OCI-LY1 (cell line): ENCODE measurements at regions not wholly inside any gene's neighbourhood (a gene's known extent, or its start where the extent isn't known, plus 50 kb on each side); places are given as distances from the start of the nearest gene placed in this dataset.

ENCODE experiments used
- EZH2 ChIP-seq: fragments of 200-600 bp; sonication (generic), shearing (Covaris generic); IDR thresholded peaks from 2 replicates; pipeline ENCODE4 v1.8.0; 2017; ENCODE audit warnings: borderline replicate concordance, mixed run types, mild to moderate bottlenecking, antibody characterized with exemption, low read length, moderate library complexity, mixed read lengths
- TF ChIP-seq, protein P1 (sequence below): fragments of 200-600 bp; sonication (generic), shearing (Covaris generic); IDR thresholded peaks from 2 replicates; pipeline ENCODE4 v1.5.1; 2017; ENCODE audit warnings: mild to moderate bottlenecking, antibody characterized with exemption, low read length, moderate library complexity, mixed read lengths

DNA sequence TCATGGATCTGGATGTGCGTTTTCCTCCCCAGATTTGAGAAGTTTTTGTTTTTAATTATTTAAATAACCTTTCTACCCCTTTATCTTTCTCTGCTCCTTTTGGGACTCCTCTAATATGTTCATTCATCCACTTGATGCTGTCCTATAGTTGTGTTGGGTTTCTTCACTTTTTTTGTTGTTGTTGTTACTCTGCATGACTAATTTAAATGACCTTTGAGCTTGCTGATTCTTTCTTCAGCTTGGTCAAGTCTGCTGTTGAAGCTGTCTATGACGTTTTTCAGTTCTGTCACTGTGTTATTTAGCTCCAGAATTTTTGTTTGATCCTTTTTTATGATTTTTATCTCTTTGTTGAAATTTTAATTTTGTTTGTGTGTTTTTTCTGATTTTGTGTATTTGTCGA lies 463.6 kb upstream of the ALCAM start:
- TF ChIP-seq, protein P1, sequence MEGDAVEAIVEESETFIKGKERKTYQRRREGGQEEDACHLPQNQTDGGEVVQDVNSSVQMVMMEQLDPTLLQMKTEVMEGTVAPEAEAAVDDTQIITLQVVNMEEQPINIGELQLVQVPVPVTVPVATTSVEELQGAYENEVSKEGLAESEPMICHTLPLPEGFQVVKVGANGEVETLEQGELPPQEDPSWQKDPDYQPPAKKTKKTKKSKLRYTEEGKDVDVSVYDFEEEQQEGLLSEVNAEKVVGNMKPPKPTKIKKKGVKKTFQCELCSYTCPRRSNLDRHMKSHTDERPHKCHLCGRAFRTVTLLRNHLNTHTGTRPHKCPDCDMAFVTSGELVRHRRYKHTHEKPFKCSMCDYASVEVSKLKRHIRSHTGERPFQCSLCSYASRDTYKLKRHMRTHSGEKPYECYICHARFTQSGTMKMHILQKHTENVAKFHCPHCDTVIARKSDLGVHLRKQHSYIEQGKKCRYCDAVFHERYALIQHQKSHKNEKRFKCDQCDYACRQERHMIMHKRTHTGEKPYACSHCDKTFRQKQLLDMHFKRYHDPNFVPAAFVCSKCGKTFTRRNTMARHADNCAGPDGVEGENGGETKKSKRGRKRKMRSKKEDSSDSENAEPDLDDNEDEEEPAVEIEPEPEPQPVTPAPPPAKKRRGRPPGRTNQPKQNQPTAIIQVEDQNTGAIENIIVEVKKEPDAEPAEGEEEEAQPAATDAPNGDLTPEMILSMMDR: no peak
- TF ChIP-seq EZH2: no peak
